ENCODE measurements at regions not wholly inside any gene's neighbourhood (a gene's known extent, or its start where the extent isn't known, plus 50 kb on each side); places are given as distances from the start of the nearest gene placed in this dataset.
"Not testable (repeated sequence)": the region's sequence is repeated elsewhere in the genome, so short reads cannot be mapped to it uniquely, and the experiment has no call there.

DNA sequence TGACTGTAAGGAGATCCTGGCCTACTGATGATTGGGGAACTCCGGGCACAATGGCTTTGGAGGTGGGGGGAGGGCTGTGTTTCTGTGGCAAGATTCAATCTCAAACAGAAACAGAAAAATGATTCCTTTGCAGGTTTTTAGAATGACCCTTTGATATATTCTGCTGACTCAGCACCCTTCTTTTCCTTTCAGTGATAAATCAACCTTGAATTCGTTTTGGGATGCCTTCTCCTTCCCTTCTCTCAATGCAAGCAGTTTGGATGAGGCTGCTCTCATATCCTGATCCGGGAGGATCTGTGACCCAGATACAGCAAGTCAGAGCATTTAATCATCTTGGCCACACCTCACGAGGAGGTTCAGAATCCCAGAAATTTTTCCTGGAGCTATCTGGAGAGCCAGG lies 156.1 kb upstream of the PRICKLE2 start:
- intact Hi-C loops (cut with micrococcal nuclease), result no loop called here
- no peaks in the 10 kb centered on the region for H3K4me1 Mint-ChIP-seq (ENCODE audit: low read depth)
- peaks cover 2% of the 10 kb centered on the region for H3K27me3 Mint-ChIP-seq
- DNase-seq, result no peak
- no peaks in the 10 kb centered on the region for H3K36me3 Mint-ChIP-seq
- POLR2A ChIA-PET, result no interaction called here
- H3K9me3 Mint-ChIP-seq, result no peaks in the 10 kb centered on the region
- H3K27ac Mint-ChIP-seq, result no peak overlapping the region
- no peak overlapping the region for H3K4me3 Mint-ChIP-seq
- CTCF ChIA-PET, result interaction anchor here (1.7 kb wide), 1 partner anchor 292 kb away, joined by 3 read pairs; no protein-coding TSS in a partner anchor

DNA sequence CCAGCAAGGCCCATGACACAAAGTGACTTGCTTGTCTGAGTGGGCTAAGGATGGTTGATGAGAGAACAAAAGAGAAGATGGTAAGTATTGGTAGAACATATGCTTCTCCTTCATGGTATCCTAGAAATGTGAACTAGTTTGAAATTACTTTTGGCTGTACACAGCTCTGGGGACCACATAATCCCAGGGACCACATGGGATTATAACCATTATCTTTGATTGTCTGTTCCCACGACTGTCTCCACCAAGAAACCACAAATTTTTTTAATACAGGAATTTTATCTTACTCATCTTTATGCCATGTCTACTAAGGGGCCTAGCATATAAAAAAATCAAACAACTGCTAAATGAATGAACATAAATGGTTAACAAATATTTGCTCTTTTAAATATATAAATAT lies 155.3 kb upstream of the PRICKLE2 start:
- no peak overlapping the region for H3K4me3 Mint-ChIP-seq
- ChIA-PET POLR2A (no interaction called here), CTCF (interaction anchor here (1.7 kb wide), 1 partner anchor 291 kb away, joined by 3 read pairs; no protein-coding TSS in a partner anchor)
- DNase-seq, result no peak
- H3K4me1 Mint-ChIP-seq (ENCODE audit: low read depth), result no peaks in the 10 kb centered on the region
- no peak overlapping the region for H3K27ac Mint-ChIP-seq
- intact Hi-C loops (cut with micrococcal nuclease), result no loop called here
- H3K27me3 Mint-ChIP-seq, result peaks cover 1% of the 10 kb centered on the region
- no peaks in the 10 kb centered on the region for H3K36me3 Mint-ChIP-seq
- H3K9me3 Mint-ChIP-seq, result no peaks in the 10 kb centered on the region

DNA sequence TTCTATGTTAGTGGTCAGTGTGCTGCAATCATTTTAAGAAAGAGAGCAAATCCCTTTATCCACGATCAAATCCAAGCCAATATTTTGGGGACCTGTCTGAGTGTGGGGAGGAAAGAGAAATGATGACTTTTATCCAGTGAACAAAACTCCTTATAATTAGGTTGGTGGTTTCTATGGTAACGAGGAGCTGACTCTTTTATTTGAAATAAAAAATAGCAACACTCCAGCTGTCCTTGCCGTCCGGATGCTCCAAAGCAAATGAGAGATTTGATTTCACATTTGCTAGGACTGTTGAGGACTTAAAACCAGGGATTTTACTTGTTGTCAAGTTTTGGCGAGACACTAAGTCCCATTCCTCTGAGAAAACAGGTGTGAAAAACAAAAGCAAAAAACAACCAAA lies 154.0 kb upstream of the PRICKLE2 start:
- Mint-ChIP-seq H3K27me3 (no peaks in the 10 kb centered on the region), H3K4me1 (ENCODE audit: low read depth) (no peaks in the 10 kb centered on the region), H3K36me3 (no peaks in the 10 kb centered on the region), H3K27ac (no peak overlapping the region), H3K4me3 (no peak overlapping the region), H3K9me3 (no peaks in the 10 kb centered on the region)
- POLR2A ChIA-PET, result no interaction called here
- CTCF ChIA-PET, result no interaction called here
- DNase-seq, result no peak
- intact Hi-C loops (cut with micrococcal nuclease), result no loop called here

DNA sequence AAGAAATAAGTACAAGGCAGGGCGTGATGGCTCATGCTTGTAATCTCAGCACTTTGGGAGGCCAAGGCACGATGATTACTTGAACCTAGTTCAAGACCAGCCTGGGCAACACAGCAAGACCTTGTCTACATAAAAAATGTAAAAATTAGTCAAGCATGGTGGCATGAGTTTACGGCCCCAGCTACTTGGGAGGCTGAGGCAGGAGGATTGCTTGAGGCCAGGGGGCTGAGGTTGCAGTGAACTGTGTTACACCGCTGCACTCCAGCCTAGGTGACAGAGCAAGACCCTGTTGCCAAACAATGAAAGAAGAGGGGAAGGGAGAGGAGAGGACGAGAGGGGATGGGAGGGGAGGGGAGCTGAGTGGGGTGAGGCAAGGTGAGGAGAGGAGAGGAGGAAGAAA lies 152.7 kb upstream of the PRICKLE2 start:
- Mint-ChIP-seq H3K27me3 (no peaks in the 10 kb centered on the region), H3K36me3 (no peaks in the 10 kb centered on the region), H3K27ac (no peak overlapping the region), H3K4me3 (no peak overlapping the region), H3K4me1 (ENCODE audit: low read depth) (no peaks in the 10 kb centered on the region), H3K9me3 (no peaks in the 10 kb centered on the region)
- intact Hi-C loops (cut with micrococcal nuclease), result no loop called here
- POLR2A ChIA-PET, result no interaction called here
- no peak for DNase-seq
- CTCF ChIA-PET, result no interaction called here

DNA sequence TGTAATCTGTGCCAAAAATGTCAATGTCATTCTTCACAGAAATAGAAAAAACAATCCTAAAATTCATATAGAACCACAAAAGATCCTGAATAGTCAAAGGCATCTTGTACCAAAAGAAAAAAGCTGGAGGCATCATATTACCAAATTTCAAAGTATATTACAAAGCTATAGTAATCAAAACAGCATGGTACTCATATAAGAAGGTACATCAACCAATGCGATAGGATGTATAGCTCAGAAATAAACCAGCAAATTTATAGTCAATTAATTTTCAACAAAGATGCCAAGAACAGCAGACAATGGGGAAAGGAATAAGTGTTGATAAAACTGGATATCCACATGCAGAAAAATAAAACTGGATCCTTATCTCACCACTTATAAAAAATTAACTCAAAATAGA lies 150.5 kb upstream of the PRICKLE2 start:
- H3K4me1 Mint-ChIP-seq (ENCODE audit: low read depth), result no peaks in the 10 kb centered on the region
- no peak for DNase-seq
- H3K27me3 Mint-ChIP-seq, result no peaks in the 10 kb centered on the region

DNA sequence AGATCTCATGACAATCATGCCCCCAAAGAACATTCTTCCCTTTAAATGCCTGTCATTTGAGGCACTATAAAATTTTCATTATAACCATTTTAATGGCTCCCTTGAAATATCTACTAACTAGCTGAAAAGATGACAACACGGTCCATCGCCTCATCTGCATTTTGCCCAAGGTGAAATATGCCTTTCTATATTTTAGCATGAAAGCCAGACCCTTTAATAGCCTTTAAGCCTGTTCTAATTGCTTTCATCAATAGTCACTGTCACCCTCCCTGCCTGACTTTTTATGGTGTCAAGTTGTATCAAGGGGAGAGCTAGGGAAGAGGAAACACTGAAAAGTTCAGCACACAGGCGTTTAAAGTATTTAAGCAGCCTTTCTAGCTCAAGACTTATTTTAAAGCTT lies 144.1 kb upstream of the PRICKLE2 start:
- intact Hi-C loops (cut with micrococcal nuclease), result no loop called here
- Mint-ChIP-seq H3K36me3 (no peaks in the 10 kb centered on the region), H3K27me3 (peaks cover 2% of the 10 kb centered on the region), H3K4me1 (ENCODE audit: low read depth) (no peaks in the 10 kb centered on the region), H3K9me3 (no peaks in the 10 kb centered on the region), H3K27ac (no peak overlapping the region), H3K4me3 (no peak overlapping the region)
- DNase-seq, result no peak
- CTCF ChIA-PET, result no interaction called here
- POLR2A ChIA-PET, result no interaction called here

More for the DNA sequence above, 150.5 kb upstream of the PRICKLE2 start:
- intact Hi-C loops (cut with micrococcal nuclease), result no loop called here
- H3K36me3 Mint-ChIP-seq, result no peaks in the 10 kb centered on the region
- ChIA-PET POLR2A (no interaction called here), CTCF (no interaction called here)
- no peaks in the 10 kb centered on the region for H3K9me3 Mint-ChIP-seq
- H3K27ac Mint-ChIP-seq, result no peak overlapping the region
- no peak overlapping the region for H3K4me3 Mint-ChIP-seq

DNA sequence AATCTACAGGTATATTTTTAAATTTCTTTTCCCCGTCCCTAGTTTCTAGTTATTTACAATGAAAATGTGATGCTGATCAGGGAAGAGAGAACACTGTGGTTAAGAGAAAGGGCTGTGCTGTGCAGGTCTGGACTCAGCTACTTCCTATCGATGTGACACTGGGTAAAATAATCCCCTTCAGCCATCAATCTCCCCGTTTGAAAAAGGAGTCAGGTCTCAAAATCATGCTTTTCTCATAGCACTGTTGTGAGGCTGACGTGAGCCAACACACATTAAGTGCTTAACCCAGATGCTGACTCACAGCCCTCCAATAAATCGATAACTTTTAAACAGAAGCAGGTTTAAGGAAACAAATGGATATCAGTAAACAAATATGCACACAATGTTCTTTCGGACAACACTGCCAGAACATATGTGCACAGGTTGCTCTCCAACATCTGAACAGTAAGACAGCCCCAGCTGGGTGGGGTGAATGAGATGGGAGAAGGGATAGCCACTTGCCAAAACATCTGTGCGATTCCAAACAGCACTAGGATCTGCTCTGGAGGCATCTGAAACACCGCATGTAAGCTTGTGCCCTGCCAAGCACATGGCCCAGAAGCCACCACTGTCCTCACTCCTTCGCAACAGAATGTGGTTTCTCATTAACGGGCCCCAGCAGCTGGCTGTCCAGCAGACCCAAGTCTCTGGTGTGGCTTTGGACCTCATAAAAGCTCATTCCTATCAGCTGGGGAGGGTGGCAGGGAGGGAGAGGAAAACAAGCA lies 143.2 kb upstream of the PRICKLE2 start:
- DNase-seq, result no peak
- Mint-ChIP-seq H3K27me3 (peaks cover 2% of the 10 kb centered on the region), H3K4me3 (no peak overlapping the region), H3K36me3 (no peaks in the 10 kb centered on the region), H3K27ac (no peak overlapping the region), H3K4me1 (ENCODE audit: low read depth) (no peaks in the 10 kb centered on the region), H3K9me3 (no peaks in the 10 kb centered on the region)
- POLR2A ChIA-PET, result no interaction called here
- CTCF ChIA-PET, result no interaction called here
- intact Hi-C loops (cut with micrococcal nuclease), result no loop called here

DNA sequence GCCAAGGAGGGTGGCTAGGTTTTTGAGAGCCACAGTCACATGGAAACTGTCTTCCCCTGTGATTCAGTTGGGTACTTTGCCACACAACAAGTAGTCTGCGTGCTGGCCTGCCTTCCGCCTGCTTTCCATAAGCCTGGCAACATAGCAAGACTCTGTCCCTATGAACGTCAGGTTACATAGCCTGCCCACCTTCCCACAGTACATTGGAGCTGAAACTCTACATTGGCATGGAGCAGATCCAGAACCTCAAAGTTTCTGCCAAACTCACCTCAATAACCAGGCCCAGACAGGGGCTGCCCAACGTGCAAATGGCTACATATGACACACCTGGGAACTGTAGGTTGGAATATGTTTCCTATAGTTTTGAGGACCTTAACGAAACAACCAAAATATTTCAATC lies 140.6 kb upstream of the PRICKLE2 start:
- Mint-ChIP-seq H3K4me1 (ENCODE audit: low read depth) (no peaks in the 10 kb centered on the region), H3K27ac (no peak overlapping the region), H3K9me3 (no peaks in the 10 kb centered on the region), H3K36me3 (no peaks in the 10 kb centered on the region), H3K27me3 (peaks cover 2% of the 10 kb centered on the region), H3K4me3 (no peak overlapping the region)
- POLR2A ChIA-PET, result no interaction called here
- intact Hi-C loops (cut with micrococcal nuclease), result no loop called here
- no peak for DNase-seq
- CTCF ChIA-PET, result no interaction called here

DNA sequence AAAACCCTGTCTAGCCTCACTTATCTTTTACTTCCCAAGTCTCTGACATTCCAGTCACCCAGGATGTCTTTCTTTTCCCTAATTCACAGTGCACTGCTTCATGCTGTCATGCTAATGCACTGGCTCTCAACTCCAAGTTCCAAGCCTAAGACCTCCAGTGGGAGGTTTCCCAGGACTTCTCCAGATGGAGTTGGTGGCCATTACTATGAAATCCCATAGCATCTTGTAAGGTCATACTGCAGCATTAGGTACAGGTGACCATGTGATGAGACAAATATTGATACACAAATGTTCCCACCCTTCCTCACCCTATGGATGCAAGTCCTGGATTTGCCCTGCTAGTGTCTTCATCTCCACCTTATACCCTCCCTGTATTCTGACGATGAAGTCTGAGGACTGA lies 138.6 kb upstream of the PRICKLE2 start:
- DNase-seq, result no peak
- CTCF ChIA-PET, result no interaction called here
- Mint-ChIP-seq H3K9me3 (no peaks in the 10 kb centered on the region), H3K36me3 (no peaks in the 10 kb centered on the region), H3K27ac (no peak overlapping the region), H3K27me3 (peaks cover 2% of the 10 kb centered on the region), H3K4me3 (no peak overlapping the region), H3K4me1 (ENCODE audit: low read depth) (no peaks in the 10 kb centered on the region)
- POLR2A ChIA-PET, result no interaction called here
- intact Hi-C loops (cut with micrococcal nuclease), result no loop called here

DNA sequence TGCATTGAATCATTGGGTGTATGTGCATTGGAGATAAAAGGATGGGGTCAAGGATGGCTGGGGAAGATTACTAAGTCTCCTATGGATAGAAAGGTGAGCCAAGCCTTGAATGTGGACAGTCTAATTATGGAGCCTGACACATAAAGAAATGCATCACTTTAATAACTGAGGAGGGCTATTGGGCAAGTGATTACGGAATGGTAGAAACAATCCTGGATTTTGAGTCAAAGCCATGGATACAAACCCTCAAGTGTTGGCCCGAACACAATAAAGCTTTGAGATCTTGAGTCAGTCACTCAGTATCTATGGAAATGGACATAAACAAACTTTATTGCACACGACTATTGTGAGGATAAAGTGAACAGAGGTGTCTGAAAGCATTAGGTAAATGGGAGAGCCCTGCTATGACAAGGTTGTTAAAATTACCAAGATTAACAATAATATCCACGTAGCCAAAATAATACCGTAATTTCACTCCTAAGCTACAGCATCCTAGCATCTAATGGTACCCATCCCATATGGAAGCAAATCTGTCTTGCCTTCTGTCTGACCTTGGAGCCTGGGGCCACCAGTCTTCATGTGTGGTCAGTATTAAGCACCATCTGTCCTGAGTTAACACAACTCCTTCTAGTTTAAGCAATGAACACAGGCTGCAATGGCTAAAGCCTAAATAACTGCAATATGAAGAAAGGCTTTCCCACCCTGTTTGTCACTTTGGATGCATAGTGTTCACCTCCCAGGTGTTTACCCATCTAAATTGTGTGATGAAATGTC lies 136.9 kb upstream of the PRICKLE2 start:
- H3K4me3 Mint-ChIP-seq, result no peak overlapping the region
- ChIA-PET POLR2A (no interaction called here), CTCF (no interaction called here)
- H3K9me3 Mint-ChIP-seq, result no peaks in the 10 kb centered on the region
- H3K27ac Mint-ChIP-seq, result no peak overlapping the region
- DNase-seq, result no peak
- intact Hi-C loops (cut with micrococcal nuclease), result no loop called here
- no peaks in the 10 kb centered on the region for H3K36me3 Mint-ChIP-seq
- H3K4me1 Mint-ChIP-seq (ENCODE audit: low read depth), result no peaks in the 10 kb centered on the region
- H3K27me3 Mint-ChIP-seq, result peaks cover 2% of the 10 kb centered on the region

DNA sequence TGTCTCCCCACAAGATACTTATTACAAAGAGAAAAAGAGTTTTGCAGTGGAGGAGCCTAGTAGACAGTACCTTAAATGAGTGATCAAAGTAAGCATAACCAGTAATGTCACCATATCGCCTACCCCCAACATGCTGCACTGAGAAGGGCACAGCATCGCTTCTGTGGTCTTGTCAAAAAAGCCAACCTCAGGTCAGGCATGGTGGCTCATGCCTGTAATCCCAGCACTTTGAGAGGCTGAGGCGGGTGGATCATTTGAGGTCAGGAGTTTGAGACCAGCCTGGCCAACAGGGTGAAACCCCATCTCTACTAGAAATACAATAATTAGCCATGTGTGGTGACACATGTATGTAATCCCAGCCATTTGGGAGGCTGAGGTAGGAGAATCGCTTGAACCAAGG lies 135.8 kb upstream of the PRICKLE2 start:
- POLR2A ChIA-PET; H3K4me3 Mint-ChIP-seq; CTCF ChIA-PET; H3K9me3 Mint-ChIP-seq; intact Hi-C loops (cut with micrococcal nuclease); H3K27ac Mint-ChIP-seq; H3K36me3 Mint-ChIP-seq; DNase-seq; H3K4me1 Mint-ChIP-seq (ENCODE audit: low read depth); H3K27me3 Mint-ChIP-seq: not testable (repeated sequence)

DNA sequence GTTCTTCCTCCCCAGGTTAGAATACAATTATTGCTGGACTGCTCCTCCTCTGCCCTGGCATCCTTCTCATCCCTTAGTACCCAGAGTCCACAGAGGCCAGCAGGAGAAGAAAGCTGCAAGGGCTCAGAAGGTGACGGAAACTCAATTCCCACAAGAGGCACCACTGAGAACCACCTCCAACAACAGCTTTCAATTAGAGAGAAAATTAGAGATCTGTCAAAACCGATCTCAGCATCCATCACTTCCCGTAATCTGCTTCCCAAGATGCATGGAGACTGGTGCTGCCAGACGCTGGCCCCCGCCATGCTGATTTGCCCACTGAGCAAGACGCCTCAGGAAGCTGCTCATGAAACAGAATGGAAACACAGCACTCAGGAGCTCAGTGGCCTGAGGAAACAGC lies 135.0 kb upstream of the PRICKLE2 start:
- Mint-ChIP-seq H3K36me3 (no peaks in the 10 kb centered on the region), H3K27ac (no peak overlapping the region), H3K4me3 (no peak overlapping the region), H3K9me3 (no peaks in the 10 kb centered on the region), H3K4me1 (ENCODE audit: low read depth) (peaks cover 5% of the 10 kb centered on the region), H3K27me3 (no peaks in the 10 kb centered on the region)
- DNase-seq, result no peak
- intact Hi-C loops (cut with micrococcal nuclease), result no loop called here
- CTCF ChIA-PET, result no interaction called here
- POLR2A ChIA-PET, result no interaction called here

DNA sequence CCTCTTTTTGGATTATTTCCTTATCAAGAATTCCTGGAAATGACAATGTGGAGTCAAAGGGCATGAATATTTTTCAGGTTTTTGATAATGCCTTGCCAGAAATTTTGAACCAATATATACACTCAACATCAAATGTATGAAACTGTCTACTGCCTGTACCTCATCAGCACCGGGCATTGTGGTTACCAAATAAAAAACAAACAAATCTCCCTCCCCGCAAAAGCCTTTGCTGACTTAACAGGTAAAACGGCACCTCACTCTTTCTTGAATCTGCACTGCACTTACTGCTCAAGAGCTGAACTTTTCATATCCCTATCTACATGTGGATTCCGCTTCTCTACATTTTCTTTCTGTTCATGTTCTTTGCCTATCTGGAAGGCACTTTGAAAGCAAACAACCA lies 134.5 kb upstream of the PRICKLE2 start:
- Mint-ChIP-seq H3K27ac (no peak overlapping the region), H3K4me1 (ENCODE audit: low read depth) (peaks cover 9% of the 10 kb centered on the region), H3K4me3 (no peak overlapping the region), H3K9me3 (no peaks in the 10 kb centered on the region), H3K27me3 (no peaks in the 10 kb centered on the region), H3K36me3 (no peaks in the 10 kb centered on the region)
- DNase-seq, result no peak
- CTCF ChIA-PET, result no interaction called here
- POLR2A ChIA-PET, result no interaction called here
- intact Hi-C loops (cut with micrococcal nuclease), result no loop called here

All from activated CD4-positive, alpha-beta memory T cell treated with anti-CD3 and anti-CD28 coated beads for 36 hours (primary cell).